ENCODE measurements at regions not wholly inside any gene's neighbourhood (a gene's known extent, or its start where the extent isn't known, plus 50 kb on each side); places are given as distances from the start of the nearest gene placed in this dataset.
"Not testable (repeated sequence)": the region's sequence is repeated elsewhere in the genome, so short reads cannot be mapped to it uniquely, and the experiment has no call there.

GRCh38 chr10:33012306-33012705 lies 54.3 kb upstream of the ITGB1 start:
- no peak for DNase-seq (ENCODE audit: low read depth in 4 of 4, low spot score in 2 of 4)

- DNase-seq (ENCODE audit: low read depth in 4 of 4, low spot score in 2 of 4), result no peak
Measured at GRCh38 chr10:33010132-33011037, 52.4 kb upstream of the ITGB1 start.

- DNase-seq (ENCODE audit: low read depth in 4 of 4, low spot score in 2 of 4), result no peak
Measured at GRCh38 chr10:33009244-33010131, 51.5 kb upstream of the ITGB1 start.

- peak; percentile 48 to 68 (median 52) for DNase-seq (ENCODE audit: low read depth in 4 of 4, low spot score in 2 of 4)
Measured at GRCh38 chr10:33008499-33009243, 50.6 kb upstream of the ITGB1 start.

GRCh38 chr10:33007731-33008381 lies 49.8 kb upstream of the ITGB1 start:
- DNase-seq (ENCODE audit: low read depth in 4 of 4, low spot score in 2 of 4), result not testable (repeated sequence)

All from left renal cortex interstitium (tissue), 4 donors.